Left colon (tissue), 2 donors: ENCODE measurements at regions not wholly inside any gene's neighbourhood (a gene's known extent, or its start where the extent isn't known, plus 50 kb on each side); places are given as distances from the start of the nearest gene placed in this dataset.

ENCODE experiments used
- ATAC-seq: fragments of 200-7000 bp; cut with Tn5 transposase; one replicate; pipeline ENCODE4 v1.9.1; 2020; ENCODE audit warnings: mild to moderate bottlenecking, moderate library complexity
- DNase-seq, 2 donors: peaks; one replicate each; pipeline ENCODE4 v3.0.0-alpha.2; 2020
- intact Hi-C, 2 donors: fragments of 100-400 bp; cut with DNase I in 1 of 2; cut with micrococcal nuclease in 1 of 2; formaldehyde crosslinking; loops; one replicate each; pipeline versions ENCODE4 v1.11.2 to v1.14.0; 2022; cut with DNase I, micrococcal nuclease
- donor health status: DM: no; HTN: no; CAD: no.
- donor health status: DM: yes; HTN: yes; CAD: no.

DNA sequence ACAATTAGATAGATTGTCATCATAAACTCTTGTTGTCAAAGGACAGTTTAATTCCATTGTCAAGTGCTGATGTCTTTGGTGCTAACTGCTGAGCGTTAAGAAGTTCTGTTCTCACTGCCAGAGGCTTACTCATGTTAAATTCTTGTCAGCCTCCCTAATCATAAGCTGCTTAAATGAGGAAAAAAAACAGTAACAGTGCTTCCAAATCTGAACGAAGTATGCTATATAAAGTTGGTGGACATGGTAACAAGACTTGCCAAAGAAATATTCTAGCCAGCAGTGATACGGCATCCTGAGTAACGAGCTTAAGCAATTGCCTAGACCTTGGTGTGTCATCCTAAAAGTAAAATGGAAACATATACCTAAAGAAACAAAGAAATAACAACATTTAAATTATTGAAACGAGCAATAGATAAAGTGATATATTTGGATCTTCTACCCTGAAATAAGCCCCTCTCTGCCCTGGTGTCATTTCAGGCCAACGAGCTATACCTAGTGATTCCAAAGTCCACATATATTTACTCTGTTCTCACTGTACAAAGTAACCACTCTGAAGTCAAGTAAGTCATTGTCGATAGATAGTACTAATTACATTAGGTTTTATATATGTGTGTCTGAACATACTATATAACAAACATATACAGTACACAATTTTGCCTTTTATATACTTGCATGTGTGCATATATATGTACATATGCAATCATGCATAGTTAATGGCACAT is 339.7 kb upstream of the HS3ST1 start:
- ATAC-seq (peak; percentile 70), DNase-seq (no peak)
- intact Hi-C loops, result no loop called here

GRCh38 chr4:11765849-11766453 is 337.3 kb upstream of the HS3ST1 start:
- intact Hi-C loops, result no loop called here
- peak in 1 of 2 donors; percentile 8 for DNase-seq
- ATAC-seq, result peak; percentile 72

DNA sequence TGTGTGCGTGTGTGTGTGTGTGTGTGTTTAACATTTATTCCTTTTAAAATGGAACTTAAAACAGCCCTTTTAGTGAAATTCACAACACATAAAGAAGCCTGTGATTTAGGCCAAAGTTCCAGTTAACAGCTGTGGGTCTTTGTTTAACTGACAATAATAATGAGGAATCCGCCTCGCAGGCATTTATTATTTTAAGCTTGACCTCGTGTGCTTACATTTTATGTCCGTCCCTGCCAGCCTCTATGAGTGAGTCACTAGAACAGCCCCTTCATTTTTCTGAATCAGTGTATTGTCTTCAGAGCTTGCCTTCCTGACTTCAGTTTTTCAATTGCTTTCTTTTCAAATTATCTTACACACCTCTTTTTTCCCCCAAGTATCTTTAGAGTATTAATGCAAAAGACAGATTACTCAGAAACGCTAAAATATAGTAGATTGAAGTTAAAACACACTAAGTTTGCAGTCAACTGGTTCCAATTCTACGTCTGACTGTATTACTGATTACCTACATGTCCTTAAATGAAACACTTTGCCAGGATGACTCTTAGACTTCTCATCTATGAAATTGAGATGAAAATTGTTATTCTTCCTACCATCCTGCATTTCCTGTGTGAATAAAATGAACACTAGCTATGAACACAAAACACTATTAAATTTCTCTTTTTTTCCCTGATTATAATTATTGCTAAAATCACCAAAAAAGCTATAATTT is 319.6 kb upstream of the HS3ST1 start:
- intact Hi-C loops, result no loop called here
- no peak for DNase-seq
- ATAC-seq, result peak; percentile 58

DNA sequence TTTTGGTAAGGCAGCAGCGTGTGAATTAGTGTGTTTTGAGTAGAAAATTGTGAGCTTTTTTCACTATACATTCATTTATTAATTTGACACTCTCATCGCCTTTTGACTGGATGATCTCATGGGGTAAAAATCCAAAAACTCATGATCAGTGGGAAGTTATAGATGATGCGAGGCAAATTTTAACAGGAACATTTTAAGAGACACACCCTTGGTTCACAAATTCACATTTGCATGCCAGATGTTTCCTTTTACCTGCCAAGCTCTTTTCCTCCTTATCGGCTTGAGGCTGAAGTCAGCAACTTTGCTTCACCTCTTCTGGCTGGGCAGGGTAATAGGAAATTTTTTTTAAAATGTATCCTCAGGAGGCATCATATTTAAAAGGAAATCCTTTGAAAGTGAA is 318.0 kb upstream of the HS3ST1 start:
- DNase-seq (no peak), ATAC-seq (peak; percentile 52)
- intact Hi-C loops, result no loop called here

DNA sequence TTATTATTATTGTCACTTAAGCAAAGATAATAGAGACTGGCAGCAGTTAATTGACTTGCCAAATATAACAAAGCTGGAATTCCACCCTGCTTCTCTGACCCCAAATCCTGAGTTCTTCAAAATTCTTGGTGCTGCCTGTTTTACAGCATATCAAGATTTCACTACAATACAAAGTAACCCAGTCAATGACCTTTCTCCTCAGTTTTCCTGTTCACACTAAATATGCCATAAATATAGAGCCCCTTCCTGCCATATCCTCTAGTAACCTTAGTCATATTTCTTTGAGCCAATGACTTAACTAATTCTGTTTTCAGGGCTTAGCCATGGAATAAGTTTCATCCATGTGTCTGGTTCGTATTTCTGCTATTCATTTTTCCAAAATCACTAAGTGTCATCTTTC is 315.3 kb upstream of the HS3ST1 start:
- intact Hi-C loops, result no loop called here
- no peak for ATAC-seq
- no peak for DNase-seq

GRCh38 chr4:11743236-11743635 is 314.5 kb upstream of the HS3ST1 start:
- intact Hi-C loops, result no loop called here
- ATAC-seq (no peak), DNase-seq (no peak)

DNA sequence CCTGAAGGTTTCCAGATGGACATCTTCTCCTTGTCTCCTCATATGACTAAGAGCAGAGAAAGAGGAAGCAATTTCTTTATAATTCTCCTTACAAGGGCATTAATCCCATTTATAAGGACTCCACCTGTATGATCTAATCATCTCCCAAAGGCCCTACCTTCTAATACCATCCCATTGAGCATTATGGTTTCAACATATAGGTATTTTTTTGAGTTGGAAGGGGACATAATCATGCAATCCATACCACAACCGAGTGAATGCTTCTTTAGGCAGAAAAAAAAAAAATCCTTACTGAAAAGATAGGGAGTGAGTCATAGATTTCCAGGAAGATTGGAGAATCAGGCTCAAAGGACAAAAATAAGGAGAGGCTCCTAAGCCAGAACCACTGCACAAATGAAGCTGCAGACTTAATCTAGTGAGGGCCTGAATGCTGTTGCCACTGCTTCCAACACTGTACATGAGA is 312.5 kb upstream of the HS3ST1 start:
- ATAC-seq (peak; percentile 63), DNase-seq (no peak)
- intact Hi-C loops, result no loop called here

DNA sequence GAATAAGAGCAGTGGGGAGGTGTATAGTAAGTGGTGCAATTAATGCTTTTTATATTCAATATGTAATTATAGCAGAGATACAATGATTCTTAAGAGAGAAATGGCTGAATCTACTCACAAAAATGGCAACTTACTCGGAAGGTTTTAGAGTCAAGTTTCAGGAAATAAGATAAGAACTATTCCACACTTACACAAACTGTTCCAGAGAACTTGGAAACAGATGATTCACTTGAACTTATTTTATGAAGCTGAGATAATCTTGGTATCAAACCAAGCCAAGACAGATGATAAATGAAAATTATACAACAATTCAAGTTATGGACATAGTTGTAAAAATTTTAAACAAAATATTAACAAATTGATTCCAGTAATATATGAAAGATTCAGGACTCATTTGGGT is 311.3 kb upstream of the HS3ST1 start:
- DNase-seq, result no peak
- ATAC-seq, result no peak
- intact Hi-C loops, result no loop called here

- intact Hi-C loops, result no loop called here
- ATAC-seq, result no peak
- DNase-seq, result no peak
Measured at GRCh38 chr4:11736978-11737377, 308.3 kb upstream of the HS3ST1 start.

GRCh38 chr4:11735651-11736050 is 307.0 kb upstream of the HS3ST1 start:
- ATAC-seq, result no peak
- intact Hi-C loops, result no loop called here

DNA sequence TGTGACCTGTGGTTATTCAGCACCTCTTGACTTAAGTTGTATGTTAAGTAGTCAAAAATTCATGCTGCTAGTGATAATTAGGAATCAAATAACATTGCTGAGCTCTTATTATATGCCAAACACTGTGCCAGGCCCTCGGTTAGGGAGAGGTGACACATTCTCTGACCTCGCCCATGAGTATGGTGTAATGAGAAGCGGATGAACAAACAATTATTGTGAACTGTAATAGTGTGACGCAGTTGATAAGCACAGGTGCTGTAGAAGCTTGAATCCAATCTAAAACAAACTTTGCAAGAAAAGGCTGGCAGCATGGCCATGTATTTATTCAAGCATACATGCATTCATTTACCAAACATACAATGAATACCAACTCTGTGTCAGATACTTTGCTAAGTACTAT is 303.5 kb upstream of the HS3ST1 start:
- intact Hi-C loops, result no loop called here
- DNase-seq, result peak in 1 of 2 donors; percentile 14
- peak; percentile 89 for ATAC-seq

More at GRCh38 chr4:11735651-11736050, 307.0 kb upstream of the HS3ST1 start:
- no peak for DNase-seq

- ATAC-seq (peak; percentile 33), DNase-seq (no peak)
- intact Hi-C loops, result no loop called here
Measured at GRCh38 chr4:11730545-11730944, 301.9 kb upstream of the HS3ST1 start.

DNA sequence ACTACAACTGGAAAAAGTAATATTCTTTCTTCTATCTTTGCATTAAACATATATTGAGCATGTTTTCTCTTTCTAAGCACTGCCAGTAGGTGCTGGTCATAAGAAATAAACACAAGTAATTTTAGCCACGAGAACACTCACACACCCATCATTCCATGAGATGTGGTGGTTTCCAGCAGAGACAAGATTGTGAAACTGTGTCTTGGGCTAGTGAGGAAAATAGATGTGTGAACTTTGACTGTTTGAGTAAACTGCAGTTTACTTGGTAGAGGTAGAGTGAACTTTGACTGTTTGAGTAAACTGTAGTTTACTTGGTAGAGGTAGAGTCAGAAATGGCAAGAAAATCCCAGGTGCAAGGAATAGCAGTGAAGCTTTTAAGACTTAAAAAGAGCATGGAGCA is 300.9 kb upstream of the HS3ST1 start:
- ATAC-seq (peak; percentile 87), DNase-seq (no peak)
- intact Hi-C loops, result no loop called here

DNA sequence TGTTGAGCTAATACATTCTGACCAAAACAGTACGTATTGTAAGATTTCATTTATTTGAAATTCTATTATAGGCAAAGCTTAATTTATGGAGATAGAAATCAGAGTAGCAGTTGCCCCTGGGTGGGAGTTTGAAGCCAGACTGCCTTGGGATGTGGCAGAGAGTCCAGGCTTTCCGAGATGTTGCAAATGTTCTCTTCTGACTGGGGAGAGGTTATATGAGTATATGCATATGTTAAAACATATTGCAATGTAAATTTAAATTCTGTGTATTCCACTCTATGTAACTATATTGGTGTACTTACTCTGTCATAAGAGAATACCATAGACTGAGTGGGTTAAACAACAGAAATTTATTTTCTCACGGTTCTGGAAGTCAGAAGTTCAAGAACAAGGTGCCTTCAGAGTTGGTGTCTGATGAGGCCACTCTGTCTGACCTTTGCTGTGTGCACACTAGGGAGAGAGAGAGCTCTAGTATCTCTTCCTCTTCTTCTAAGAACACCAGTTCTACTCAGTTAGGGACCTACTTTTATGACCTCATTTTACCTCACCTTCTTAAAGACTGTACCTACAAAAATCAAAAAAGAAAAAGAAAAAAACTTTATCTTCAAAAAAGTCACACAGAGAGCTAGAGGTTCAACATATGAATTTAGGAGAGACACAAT is 299.3 kb upstream of the HS3ST1 start:
- intact Hi-C loops, result no loop called here
- ATAC-seq, result no peak
- no peak for DNase-seq

DNA sequence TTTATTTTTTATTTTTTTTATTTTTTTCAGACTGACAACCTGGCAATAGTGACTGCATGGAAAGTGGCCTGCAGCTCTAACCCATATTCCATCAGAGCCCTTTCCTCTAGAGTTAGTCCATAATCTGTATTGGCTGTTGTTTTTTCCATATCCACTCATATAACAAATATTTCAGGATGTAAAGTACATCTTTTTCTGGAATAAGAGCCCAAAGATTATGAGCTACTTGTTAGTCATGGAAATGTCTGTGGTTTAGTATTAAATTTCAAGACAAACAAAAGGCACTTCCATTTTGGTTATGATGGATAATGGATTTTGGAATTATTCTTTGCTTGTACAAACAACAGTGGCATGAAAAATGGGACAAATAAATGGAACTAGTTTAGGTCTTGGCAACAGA is 296.0 kb upstream of the HS3ST1 start:
- intact Hi-C loops, result loop anchor here in 1 of 2 donors (5.0 kb wide), 1 partner anchor 1142 kb away; no protein-coding TSS in a partner anchor
- no peak for ATAC-seq

GRCh38 chr4:11722223-11722622 is 293.5 kb upstream of the HS3ST1 start:
- peak; percentile 87 for ATAC-seq
- intact Hi-C loops, result loop anchor here in 1 of 2 donors (5.0 kb wide), 1 partner anchor 1140 kb away; no protein-coding TSS in a partner anchor
- no peak for DNase-seq

More for the DNA sequence above, 296.0 kb upstream of the HS3ST1 start:
- no peak for DNase-seq

DNA sequence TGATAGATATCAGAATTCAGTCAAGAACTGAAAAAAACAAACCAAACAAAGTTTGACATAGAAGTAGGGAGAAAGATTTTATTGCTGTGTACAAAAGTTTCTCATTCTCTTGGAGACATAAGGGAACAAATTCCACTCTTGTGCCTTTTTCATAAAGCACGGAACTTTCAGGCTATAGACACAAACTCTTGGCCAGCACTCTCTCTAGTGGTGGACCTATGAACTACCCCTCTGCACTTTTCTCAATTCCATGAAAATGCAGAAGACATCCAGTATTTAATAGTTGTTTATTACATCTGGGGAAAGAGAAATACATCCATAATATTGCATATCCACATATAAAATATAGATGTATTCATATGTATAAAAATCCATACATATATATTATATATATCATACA is 291.6 kb upstream of the HS3ST1 start:
- intact Hi-C loops, result loop anchor here in 1 of 2 donors (5.0 kb wide), 1 partner anchor 1138 kb away; no protein-coding TSS in a partner anchor
- no peak for DNase-seq
- peak; percentile 81 for ATAC-seq

GRCh38 chr4:11719879-11720278 is 291.2 kb upstream of the HS3ST1 start:
- no peak for ATAC-seq
- peak in 1 of 2 donors; percentile 37 for DNase-seq
- intact Hi-C loops, result loop anchor here in 1 of 2 donors (5.0 kb wide), 1 partner anchor 1138 kb away; no protein-coding TSS in a partner anchor
